ENCODE measurements at regions not wholly inside any gene's neighbourhood (a gene's known extent, or its start where the extent isn't known, plus 50 kb on each side); places are given as distances from the start of the nearest gene placed in this dataset.
A peak's percentile ranks its signal among the peaks of the same experiment; 100 is the strongest.
"Not testable (repeated sequence)": the region's sequence is repeated elsewhere in the genome, so short reads cannot be mapped to it uniquely, and the experiment has no call there.

- no peak for DNase-seq
These were observed 50.2 kb upstream of the DACT2 start for GRCh38 chr6:168369786-168370185.

GRCh38 chr6:168370310-168370991 lies 50.9 kb upstream of the DACT2 start:
- DNase-seq: peak; percentile 83

DNA sequence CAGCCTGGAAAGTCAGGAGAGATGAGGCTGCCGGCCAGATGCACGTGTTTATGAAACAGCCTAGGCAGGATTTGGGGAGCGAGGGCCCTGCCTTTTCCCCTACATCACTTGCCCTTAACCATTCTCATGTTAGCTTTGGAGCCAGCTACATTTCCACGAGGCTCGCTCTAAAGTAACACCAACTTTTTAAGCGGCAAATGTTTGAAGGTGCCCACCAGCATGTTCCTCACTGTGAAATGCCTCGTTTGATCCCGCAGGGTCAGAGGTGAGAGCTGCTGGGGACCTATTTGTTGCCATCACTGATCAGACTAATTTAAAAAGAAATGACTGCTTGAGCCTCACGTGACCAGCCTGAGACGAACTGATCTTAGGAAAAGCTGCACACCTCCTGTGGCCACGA lies 51.6 kb upstream of the DACT2 start:
- DNase-seq: no peak

GRCh38 chr6:168371618-168371980 lies 52.0 kb upstream of the DACT2 start:
- DNase-seq: no peak

DNA sequence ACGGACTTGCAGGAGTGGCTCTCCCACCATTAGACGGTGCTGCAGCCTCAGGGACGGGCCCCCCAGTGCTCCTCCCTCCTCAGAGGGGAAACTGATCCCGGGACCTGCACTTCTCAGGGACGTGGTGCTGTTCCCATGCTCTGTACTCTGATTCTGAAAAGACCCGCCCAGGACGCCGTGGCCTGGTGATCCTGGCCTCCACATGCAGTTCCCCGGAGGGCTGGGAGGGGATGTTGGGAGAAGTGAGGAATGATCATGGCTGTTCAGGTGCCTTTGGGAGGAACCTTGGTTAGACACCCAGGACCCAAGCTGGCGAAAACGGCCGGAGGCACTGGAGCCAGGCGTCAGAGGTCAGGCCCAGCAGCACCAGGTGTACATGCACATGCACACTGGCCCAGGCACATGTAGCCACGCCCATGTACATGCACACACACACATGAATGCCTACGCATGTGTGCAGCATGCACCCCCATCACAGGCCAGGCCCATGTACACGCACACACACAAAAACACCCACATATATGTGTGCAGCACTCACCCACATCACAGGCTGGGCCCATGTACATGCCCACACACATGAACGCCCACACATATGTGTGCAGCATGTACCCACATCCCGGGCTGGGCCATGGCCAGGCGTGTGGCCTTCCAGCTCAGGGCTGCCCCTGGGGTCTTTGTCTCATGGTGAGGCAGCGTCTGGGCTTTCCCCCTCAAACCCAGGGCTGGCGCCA lies 52.6 kb upstream of the DACT2 start:
- no peak for DNase-seq

GRCh38 chr6:168372889-168373288 lies 53.3 kb upstream of the DACT2 start:
- peak; percentile 96 for DNase-seq

DNA sequence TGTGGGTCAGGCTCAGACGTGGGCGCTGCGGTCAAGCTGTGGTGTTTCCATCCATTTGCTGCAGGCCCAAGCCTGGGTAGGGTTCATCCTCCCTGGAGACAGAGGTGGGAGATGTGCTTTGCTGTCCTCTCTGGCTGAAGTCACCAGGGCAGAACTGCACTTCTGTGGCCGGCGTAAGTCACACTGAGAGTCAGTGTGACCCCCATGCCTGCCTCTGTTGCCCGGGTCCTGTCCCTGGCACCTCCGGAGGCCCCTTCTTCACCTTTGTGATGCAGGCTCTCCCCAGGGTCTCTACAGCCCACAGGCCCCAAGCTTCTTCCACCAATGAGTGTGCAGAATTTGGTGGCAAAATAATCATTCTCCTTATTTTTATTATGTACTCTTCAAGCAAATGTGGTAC lies 53.8 kb upstream of the DACT2 start:
- DNase-seq: no peak

- DNase-seq: peak; percentile 67
These were observed 54.5 kb upstream of the DACT2 start for GRCh38 chr6:168374051-168374502.

DNA sequence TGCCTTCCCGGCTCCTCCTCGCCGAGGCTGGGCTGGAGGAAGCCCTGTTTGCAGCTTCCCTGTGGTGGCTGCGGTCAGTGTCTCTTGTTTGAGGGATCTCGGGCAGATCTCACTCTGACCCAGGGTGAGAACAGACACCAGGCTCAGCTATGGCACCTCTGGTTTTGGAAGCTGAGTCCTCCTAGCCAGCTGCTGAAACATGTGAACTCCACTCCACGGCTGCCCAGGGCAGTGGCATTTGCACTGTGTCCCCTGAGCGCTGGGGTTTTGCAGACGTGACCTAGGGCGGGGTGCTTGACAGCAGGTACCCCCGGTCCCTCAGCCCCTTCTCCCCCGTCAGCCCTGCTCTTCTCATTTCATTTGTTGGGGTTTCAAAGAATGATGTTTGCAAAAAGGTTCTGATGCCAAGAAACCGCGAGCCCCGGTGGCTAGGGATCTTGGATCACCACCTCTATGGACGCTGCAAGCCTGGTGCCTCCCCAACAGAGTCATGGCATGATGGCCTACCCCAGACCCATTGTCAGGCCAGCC lies 55.0 kb upstream of the DACT2 start:
- no peak for DNase-seq

DNA sequence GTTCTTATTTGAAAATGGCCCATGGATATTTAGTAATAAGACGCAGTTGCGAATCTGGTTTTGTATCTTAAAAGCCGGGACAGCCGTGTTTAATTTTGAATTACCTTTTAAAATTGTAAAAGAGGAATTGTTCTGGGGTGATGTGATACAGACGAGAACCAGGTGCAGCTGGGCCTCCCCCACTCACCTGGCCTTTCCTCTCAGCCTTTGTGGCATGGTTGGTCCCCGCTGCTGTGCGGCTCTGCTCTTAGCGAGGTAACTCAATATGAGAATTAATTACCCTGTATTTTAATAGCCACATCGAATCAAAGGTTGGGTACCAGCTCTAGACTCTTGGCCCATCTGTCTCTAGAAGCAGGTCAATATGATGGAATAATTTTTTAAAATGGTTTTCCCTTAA lies 56.5 kb upstream of the DACT2 start:
- peak; percentile 56 for DNase-seq

DNA sequence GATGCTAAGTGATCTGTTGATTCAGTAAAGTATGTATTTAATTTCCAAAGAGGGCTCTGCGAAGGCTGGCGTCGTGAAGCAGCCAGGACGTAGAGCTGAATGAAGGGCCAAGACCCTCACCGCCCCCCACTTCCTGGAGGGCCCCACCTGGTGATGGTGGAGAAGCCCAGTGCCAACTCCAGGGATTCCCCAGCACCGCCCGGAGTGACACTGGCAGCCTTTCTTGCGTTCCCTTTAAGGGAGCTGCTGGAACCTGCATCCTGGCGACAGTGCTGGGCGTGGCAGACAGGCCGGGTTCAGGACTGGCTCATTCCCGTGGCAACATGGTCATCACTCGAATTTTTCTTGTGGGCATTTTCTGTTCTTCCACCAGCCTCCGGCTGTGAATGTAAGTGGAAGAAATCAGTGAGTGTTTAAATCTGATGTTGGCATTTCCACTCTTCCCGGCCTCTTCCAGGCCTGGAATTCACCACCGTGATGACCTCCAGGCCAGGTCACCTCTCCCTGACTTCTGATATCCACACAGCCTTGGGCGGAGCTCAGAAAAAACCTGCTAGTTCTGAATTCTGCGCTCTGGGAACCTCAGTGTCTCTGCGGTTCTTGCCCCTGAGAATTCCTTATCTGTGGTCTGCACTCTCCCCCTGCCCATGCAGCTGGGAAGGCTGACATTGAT lies 57.4 kb upstream of the DACT2 start:
- DNase-seq: no peak

GRCh38 chr6:168377484-168377855 lies 57.9 kb upstream of the DACT2 start:
- DNase-seq: no peak

- DNase-seq: no peak
These were observed 58.6 kb upstream of the DACT2 start for GRCh38 chr6:168377856-168378832.

DNA sequence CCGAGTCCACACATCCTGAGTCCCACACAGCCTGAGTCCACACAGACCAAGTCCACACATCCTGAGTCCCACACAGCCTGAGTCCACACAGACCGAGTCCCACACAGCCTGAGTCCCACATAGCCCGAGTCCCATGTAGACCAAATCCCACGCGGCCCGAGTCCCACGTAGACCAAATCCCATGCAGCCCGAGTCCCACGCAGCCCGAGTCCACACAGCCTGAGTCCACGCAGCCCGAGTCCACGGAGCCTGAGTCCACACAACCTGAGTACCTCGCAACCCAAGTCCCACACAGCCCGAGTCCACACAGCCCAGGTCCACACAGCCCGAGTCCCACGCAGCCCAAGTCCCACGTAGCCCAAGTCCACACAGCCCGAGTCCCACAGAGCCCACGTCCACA lies 60.0 kb upstream of the DACT2 start:
- not testable (repeated sequence) for DNase-seq

- DNase-seq: not testable (repeated sequence)
These were observed 60.6 kb upstream of the SMOC2 start for GRCh38 chr6:168380166-168380955.

GRCh38 chr6:168380956-168381605 lies 59.9 kb upstream of the SMOC2 start:
- no peak for DNase-seq

DNA sequence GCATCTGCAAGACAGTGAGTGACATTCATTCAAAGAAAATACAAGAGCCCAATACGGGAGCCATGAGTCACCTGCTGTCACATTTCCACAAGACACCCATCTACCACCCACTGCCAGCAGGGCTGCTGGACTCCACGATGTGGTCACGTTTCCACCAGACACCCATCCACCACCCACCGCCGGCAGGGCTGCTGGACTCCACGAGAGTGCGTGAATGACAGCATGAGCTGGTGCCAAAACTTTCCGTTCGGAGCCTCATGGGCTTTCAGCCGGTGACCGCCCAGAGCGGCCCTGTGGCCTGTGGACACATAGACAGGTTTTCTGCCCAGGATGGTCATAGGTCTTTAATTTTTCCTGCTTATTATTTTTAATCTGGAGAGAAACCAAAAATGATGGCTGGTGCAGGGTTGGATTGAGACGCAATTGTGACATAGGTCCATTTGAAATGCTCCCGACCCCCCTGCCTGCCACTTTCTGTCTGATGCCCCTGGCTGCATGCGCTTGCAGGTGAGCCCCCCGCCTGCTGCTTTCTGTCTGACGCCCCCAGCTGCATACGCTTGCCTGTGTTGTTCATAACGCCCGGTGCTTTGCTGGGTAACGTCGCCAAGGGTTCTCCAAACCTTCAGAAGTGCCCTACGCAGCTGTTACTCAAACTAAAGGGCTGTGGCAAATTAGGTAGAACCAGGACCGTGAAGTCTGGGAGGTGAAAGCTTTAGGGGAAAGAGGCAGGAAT lies 59.1 kb upstream of the SMOC2 start:
- DNase-seq: no peak

GRCh38 chr6:168383062-168383854 lies 57.7 kb upstream of the SMOC2 start:
- no peak for DNase-seq

Measured in NCI-H774 (cell line).